ENCODE measurements at regions not wholly inside any gene's neighbourhood (a gene's known extent, or its start where the extent isn't known, plus 50 kb on each side); places are given as distances from the start of the nearest gene placed in this dataset.

- Histone ChIP-seq H3K36me3 (ENCODE audit: insufficient read depth) (no peaks in the 10 kb centered on the region), H3K27me3 (ENCODE audit: insufficient read depth) (peaks cover 11% of the 10 kb centered on the region; the same call in 1 of the 2 replicates), H2AFZ (no peak overlapping the region), H3K4me3 (no peak overlapping the region), H3K9me2 (ENCODE audit: insufficient read depth) (no peaks in the 10 kb centered on the region), H4K20me1 (replicated peaks; ENCODE audit: insufficient read depth) (no peaks in the 10 kb centered on the region), H3K4me2 (no peak overlapping the region), H3K79me2 (replicated peaks; ENCODE audit: insufficient read depth) (no peaks in the 10 kb centered on the region), H3K4me1 (ENCODE audit: insufficient read depth) (peaks cover 88% of the 10 kb centered on the region), H3K27ac (ENCODE audit: low read depth) (no peak overlapping the region), H3F3A (replicated peaks; ENCODE audit: low read depth) (0 out of 2 replicates have a peak, but pooled peaks cover 3% of the 10 kb centered on the region)
- TF ChIP-seq EZH2 (IDR thresholded peaks at IDR 0.05; ENCODE audit: low read depth, unreplicated experiment), result no peak
- TF ChIP-seq CREB1 (CRISPR knock-in tag; IDR thresholded peaks at IDR 0.05; ENCODE audit: low read depth), result no peak
- TF ChIP-seq REST (IDR thresholded peaks at IDR 0.05; ENCODE audit: unreplicated experiment), result no peak
- TF ChIP-seq ZNF331 (CRISPR knock-in tag; IDR thresholded peaks at IDR 0.05; ENCODE audit: low read depth), result no peak
- TF ChIP-seq JUNB (IDR thresholded peaks at IDR 0.05; ENCODE audit: unreplicated experiment), result no peak
- TF ChIP-seq ZNF462 (CRISPR knock-in tag; IDR thresholded peaks at IDR 0.05), result no peak
- TF ChIP-seq NANOG (IDR thresholded peaks at IDR 0.05; ENCODE audit: borderline replicate concordance), result no peak
- TF ChIP-seq ETS1 (IDR thresholded peaks at IDR 0.05), result no peak
- no peak for TF ChIP-seq ZNF114 (CRISPR knock-in tag; IDR thresholded peaks at IDR 0.05)
- no peak for TF ChIP-seq STAT1 (IDR thresholded peaks at IDR 0.05; ENCODE audit: unreplicated experiment)
- no peak for TF ChIP-seq CTCF (conservative IDR thresholded peaks at IDR 0.05; ENCODE audit: low read depth in 2 of 2)
- no peak for TF ChIP-seq POLR2AphosphoS5 (IDR thresholded peaks at IDR 0.05; ENCODE audit: low read depth)
- Mint-ChIP-seq H3K27me3 (ENCODE audit: insufficient read depth, low read depth, poor library complexity) (peaks cover 15% of the 10 kb centered on the region), H3K9me3 (no peaks in the 10 kb centered on the region), H3K27ac (no peak overlapping the region), H3K4me1 (peaks cover 84% of the 10 kb centered on the region), H3K4me3 (no peak overlapping the region), H3K36me3 (ENCODE audit: low read depth) (no peaks in the 10 kb centered on the region)
- ATAC-seq, result no peak
- no peak for DNase-seq (ENCODE audit: low spot score)
Measured at GRCh38 chr5:88393042-88393441, 124.4 kb upstream of the TMEM161B start.

Data from GM23338 (cell line).